Activated naive CD4-positive, alpha-beta T cell treated with anti-CD3 and anti-CD28 coated beads, Interleukin-2, amount 10 ng/mL, durations not matched to agents 7 days and 5 days (primary cell): ENCODE measurements at regions not wholly inside any gene's neighbourhood (a gene's known extent, or its start where the extent isn't known, plus 50 kb on each side); places are given as distances from the start of the nearest gene placed in this dataset.

Experiments
- CTCF ChIA-PET: fragments of 350-600 bp; sonication (Branson Sonifier 250); formaldehyde crosslinking; loops from one replicate; lab custom pipeline; 2021; ENCODE audit warnings: antibody characterized with exemption; lab: Charles Lee
- DNase-seq: peaks from one replicate; pipeline ENCODE4 v3.0.0-alpha.2; 2020
- H3K27ac Mint-ChIP-seq: one replicate; pipeline ENCODE4 v1.8.0; 2021; ENCODE audit warnings: mild to moderate bottlenecking, moderate library complexity, mixed read lengths
- H3K27me3 Mint-ChIP-seq: one replicate; pipeline ENCODE4 v1.8.0; 2021; ENCODE audit warnings: mild to moderate bottlenecking, mixed read lengths
- H3K36me3 Mint-ChIP-seq: one replicate; pipeline ENCODE4 v1.8.0; 2021; ENCODE audit warnings: mixed read lengths
- H3K4me1 Mint-ChIP-seq: one replicate; pipeline ENCODE4 v1.8.0; 2021; ENCODE audit warnings: mixed read lengths
- H3K4me3 Mint-ChIP-seq: one replicate; pipeline ENCODE4 v1.8.0; 2021; ENCODE audit warnings: mild to moderate bottlenecking, moderate library complexity, mixed read lengths
- H3K9me3 Mint-ChIP-seq: one replicate; pipeline ENCODE4 v1.8.0; 2021; ENCODE audit warnings: mixed read lengths

DNA sequence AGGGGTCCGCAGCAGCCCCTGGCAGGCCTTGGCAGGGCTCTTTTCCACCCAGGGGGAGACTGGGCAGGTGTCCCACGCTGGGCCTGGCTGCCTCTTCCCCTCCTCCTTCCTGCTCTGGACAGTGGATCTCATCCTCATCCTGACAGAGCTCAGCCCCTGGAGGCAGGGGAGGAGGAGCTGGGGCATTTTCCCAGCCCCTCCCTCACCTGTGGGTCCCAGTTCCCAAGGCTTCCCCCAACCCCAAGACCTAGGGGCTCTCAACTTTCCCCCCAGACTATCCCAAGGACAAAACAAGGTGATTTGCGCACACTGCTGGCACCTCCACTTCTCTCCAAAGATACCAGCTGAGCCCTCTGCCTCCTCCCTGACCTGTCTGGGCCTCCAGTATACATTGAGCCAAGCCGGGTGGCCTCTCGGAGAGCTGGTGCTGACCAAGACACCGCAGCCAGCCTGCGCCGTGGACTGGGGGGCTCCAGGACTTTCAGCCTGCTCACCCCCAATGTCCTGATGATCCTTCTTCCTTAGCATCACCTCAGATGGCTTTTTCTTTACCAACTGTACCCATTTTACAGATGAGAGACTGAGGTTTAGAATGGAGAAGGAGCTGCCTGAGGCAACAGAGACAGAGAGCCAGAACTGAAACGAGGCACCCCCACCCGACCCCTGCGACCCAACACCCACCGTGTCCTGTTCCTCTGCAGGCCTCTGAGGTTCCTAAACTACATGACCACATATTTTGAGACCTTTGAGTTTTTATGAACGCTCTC is 126.6 kb downstream of the BARX1 start:
- peaks cover 6% of the 10 kb centered on the region for H3K4me1 Mint-ChIP-seq
- CTCF ChIA-PET = interaction anchor here (1.0 to 1.4 kb wide), 2 partner anchors 35 to 87 kb away, joined by 3 to 4 read pairs; no protein-coding TSS in a partner anchor
- H3K36me3 Mint-ChIP-seq = no peaks in the 10 kb centered on the region
- no peak for DNase-seq
- peaks cover 4% of the 10 kb centered on the region for H3K9me3 Mint-ChIP-seq
- H3K27me3 Mint-ChIP-seq = peaks cover 57% of the 10 kb centered on the region
- no peak overlapping the region for H3K27ac Mint-ChIP-seq
- H3K4me3 Mint-ChIP-seq = no peak overlapping the region

GRCh38 chr9:93827545-93828330 is 127.4 kb downstream of the BARX1 start:
- DNase-seq = peak; percentile 45
- Mint-ChIP-seq H3K9me3 (no peaks in the 10 kb centered on the region), H3K4me3 (no peak overlapping the region), H3K4me1 (peaks cover 6% of the 10 kb centered on the region), H3K27me3 (peaks cover 59% of the 10 kb centered on the region), H3K27ac (no peak overlapping the region), H3K36me3 (no peaks in the 10 kb centered on the region)
- CTCF ChIA-PET = interaction anchor here (0.6 to 1.6 kb wide), 11 partner anchors 10 to 136 kb away, joined by 3 to 7 read pairs (median 4); no protein-coding TSS in a partner anchor

GRCh38 chr9:93826905-93827544 is 128.1 kb downstream of the BARX1 start:
- H3K27me3 Mint-ChIP-seq = peaks cover 60% of the 10 kb centered on the region
- peaks cover 6% of the 10 kb centered on the region for H3K4me1 Mint-ChIP-seq
- DNase-seq = no peak
- no peaks in the 10 kb centered on the region for H3K9me3 Mint-ChIP-seq
- H3K4me3 Mint-ChIP-seq = no peak overlapping the region
- CTCF ChIA-PET = interaction anchor here (0.6 to 2.4 kb wide), 10 partner anchors 11 to 137 kb away, joined by 3 to 7 read pairs (median 4); no protein-coding TSS in a partner anchor
- no peak overlapping the region for H3K27ac Mint-ChIP-seq
- no peaks in the 10 kb centered on the region for H3K36me3 Mint-ChIP-seq

DNA sequence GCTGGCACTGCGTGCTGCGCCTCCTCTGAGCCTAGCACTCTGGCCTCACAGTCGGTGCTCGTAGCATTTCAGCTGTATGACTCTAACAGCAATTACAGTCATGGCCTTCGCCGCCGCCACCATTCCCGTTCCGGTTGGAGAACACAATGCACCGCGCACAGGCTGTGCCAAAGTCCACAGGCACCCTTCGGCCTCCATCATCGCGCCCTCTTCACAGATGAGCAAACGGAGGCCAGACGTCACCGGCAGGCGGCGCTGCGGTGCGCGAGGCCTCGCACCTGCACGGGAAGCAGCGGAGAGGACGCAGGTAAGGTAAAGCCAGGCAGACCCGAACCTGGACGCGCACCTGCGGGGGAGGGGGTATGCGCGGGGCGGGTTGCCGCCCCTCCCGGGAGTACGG is 128.9 kb downstream of the BARX1 start:
- no peaks in the 10 kb centered on the region for H3K9me3 Mint-ChIP-seq
- CTCF ChIA-PET = interaction anchor here (1.2 to 2.4 kb wide), 4 partner anchors 18 to 138 kb away, joined by 4 to 5 read pairs (median 5); no protein-coding TSS in a partner anchor
- H3K36me3 Mint-ChIP-seq = no peaks in the 10 kb centered on the region
- no peak overlapping the region for H3K4me3 Mint-ChIP-seq
- H3K27me3 Mint-ChIP-seq = peaks cover 62% of the 10 kb centered on the region
- H3K4me1 Mint-ChIP-seq = peaks cover 6% of the 10 kb centered on the region
- H3K27ac Mint-ChIP-seq = no peak overlapping the region
- peak; percentile 70 for DNase-seq

GRCh38 chr9:93825348-93826115 is 129.6 kb downstream of the BARX1 start:
- H3K27ac Mint-ChIP-seq = no peak overlapping the region
- H3K4me3 Mint-ChIP-seq = no peak overlapping the region
- H3K4me1 Mint-ChIP-seq = peaks cover 6% of the 10 kb centered on the region
- no peaks in the 10 kb centered on the region for H3K36me3 Mint-ChIP-seq
- CTCF ChIA-PET = interaction anchor here (0.8 to 2.4 kb wide), 6 partner anchors 17 to 144 kb away, joined by 3 to 5 read pairs (median 4); no protein-coding TSS in a partner anchor
- no peaks in the 10 kb centered on the region for H3K9me3 Mint-ChIP-seq
- H3K27me3 Mint-ChIP-seq = peaks cover 65% of the 10 kb centered on the region
- DNase-seq = no peak

GRCh38 chr9:93824386-93825294 is 130.5 kb downstream of the BARX1 start:
- Mint-ChIP-seq H3K4me1 (peaks cover 6% of the 10 kb centered on the region), H3K36me3 (no peaks in the 10 kb centered on the region), H3K27ac (no peak overlapping the region), H3K27me3 (peaks cover 64% of the 10 kb centered on the region), H3K4me3 (no peak overlapping the region), H3K9me3 (no peaks in the 10 kb centered on the region)
- DNase-seq = no peak
- CTCF ChIA-PET = interaction anchor here (0.8 to 2.4 kb wide), 6 partner anchors 16 to 143 kb away, joined by 3 to 5 read pairs (median 4); no protein-coding TSS in a partner anchor

- CTCF ChIA-PET = interaction anchor here (1.2 kb wide), 1 partner anchor 139 kb away, joined by 3 read pairs; no protein-coding TSS in a partner anchor
Observed at GRCh38 chr9:93823245-93824072, 131.7 kb downstream of the BARX1 start.

GRCh38 chr9:93822229-93822628 is 132.9 kb downstream of the BARX1 start:
- H3K4me3 Mint-ChIP-seq = no peak overlapping the region
- DNase-seq = no peak
- CTCF ChIA-PET = interaction anchor here (0.7 kb wide), 1 partner anchor 478 kb away, joined by 3 read pairs; no protein-coding TSS in a partner anchor
- H3K27ac Mint-ChIP-seq = no peak overlapping the region
- H3K36me3 Mint-ChIP-seq = no peaks in the 10 kb centered on the region
- peaks cover 52% of the 10 kb centered on the region for H3K27me3 Mint-ChIP-seq
- peaks cover 6% of the 10 kb centered on the region for H3K4me1 Mint-ChIP-seq
- H3K9me3 Mint-ChIP-seq = no peaks in the 10 kb centered on the region

More at GRCh38 chr9:93823245-93824072, 131.7 kb downstream of the BARX1 start:
- DNase-seq = no peak
- no peak overlapping the region for H3K27ac Mint-ChIP-seq
- peaks cover 6% of the 10 kb centered on the region for H3K4me1 Mint-ChIP-seq
- no peak overlapping the region for H3K4me3 Mint-ChIP-seq
- H3K9me3 Mint-ChIP-seq = no peaks in the 10 kb centered on the region
- peaks cover 60% of the 10 kb centered on the region for H3K27me3 Mint-ChIP-seq
- H3K36me3 Mint-ChIP-seq = no peaks in the 10 kb centered on the region

- Mint-ChIP-seq H3K4me1 (peaks cover 2% of the 10 kb centered on the region), H3K27me3 (peaks cover 43% of the 10 kb centered on the region), H3K9me3 (no peaks in the 10 kb centered on the region), H3K27ac (no peak overlapping the region), H3K4me3 (no peak overlapping the region), H3K36me3 (no peaks in the 10 kb centered on the region)
- no peak for DNase-seq
- CTCF ChIA-PET = no interaction called here
Observed at GRCh38 chr9:93821307-93821703, 133.8 kb downstream of the BARX1 start.

DNA sequence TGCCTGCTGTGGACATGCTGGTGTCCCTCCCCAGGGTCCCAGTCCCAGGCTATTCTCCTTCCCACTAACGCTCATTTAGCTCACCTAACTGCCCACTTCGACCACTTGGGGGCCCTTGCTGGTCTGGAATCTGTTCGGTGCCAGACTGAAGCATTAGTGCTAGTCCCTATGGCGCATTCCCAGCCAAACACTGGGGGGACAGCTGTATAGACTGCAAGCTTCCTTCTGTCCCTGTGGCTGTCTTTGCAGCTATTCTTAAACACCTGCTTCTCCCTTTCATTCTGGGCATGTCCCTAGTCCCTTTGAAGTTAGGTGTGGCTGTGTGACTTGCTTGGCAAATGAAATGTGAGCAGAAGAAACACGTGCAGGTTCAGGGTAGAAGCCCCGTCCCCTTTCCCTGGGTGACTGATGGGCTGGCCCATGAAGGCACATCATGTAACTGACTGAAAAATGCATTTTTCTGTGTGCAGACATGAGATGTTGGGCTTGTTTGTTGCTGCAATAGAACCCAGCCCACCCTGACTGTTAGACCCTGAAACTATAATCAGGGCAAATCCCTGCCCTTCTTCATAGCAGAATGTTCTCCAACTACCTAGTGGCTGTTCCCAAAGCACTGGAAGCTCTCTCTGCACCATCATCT is 134.4 kb downstream of the BARX1 start:
- Mint-ChIP-seq H3K27ac (no peak overlapping the region), H3K9me3 (no peaks in the 10 kb centered on the region), H3K27me3 (peaks cover 40% of the 10 kb centered on the region), H3K36me3 (no peaks in the 10 kb centered on the region), H3K4me3 (no peak overlapping the region), H3K4me1 (no peaks in the 10 kb centered on the region)
- DNase-seq = no peak
- CTCF ChIA-PET = no interaction called here

DNA sequence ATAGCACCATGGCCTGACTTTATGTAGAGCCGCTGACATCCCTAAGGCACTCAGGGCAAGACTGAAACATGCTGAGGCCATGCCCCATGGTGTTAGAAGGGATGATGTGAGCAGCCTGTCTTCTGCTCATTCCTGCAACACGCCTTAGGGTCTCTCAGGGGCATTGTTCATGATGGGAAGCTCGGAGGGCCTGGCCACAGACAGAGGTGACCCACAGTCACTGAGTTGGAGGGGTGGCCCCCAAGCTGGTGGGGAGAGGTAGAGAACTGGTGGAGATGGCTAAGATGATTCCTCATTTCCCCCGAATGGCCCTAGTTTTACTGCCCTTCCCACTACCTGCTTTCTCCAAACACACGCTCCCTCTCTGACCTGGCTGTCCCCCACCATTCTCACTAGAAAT is 135.2 kb downstream of the BARX1 start:
- no peaks in the 10 kb centered on the region for H3K4me1 Mint-ChIP-seq
- H3K9me3 Mint-ChIP-seq = no peaks in the 10 kb centered on the region
- CTCF ChIA-PET = no interaction called here
- H3K36me3 Mint-ChIP-seq = no peaks in the 10 kb centered on the region
- H3K27ac Mint-ChIP-seq = no peak overlapping the region
- peaks cover 38% of the 10 kb centered on the region for H3K27me3 Mint-ChIP-seq
- no peak overlapping the region for H3K4me3 Mint-ChIP-seq
- DNase-seq = no peak
